HG03097 (cell line): ENCODE measurements at regions not wholly inside any gene's neighbourhood (a gene's known extent, or its start where the extent isn't known, plus 50 kb on each side); places are given as distances from the start of the nearest gene placed in this dataset.

ENCODE experiments used
- ATAC-seq: cut with Tn5 transposase; IDR thresholded peaks from one replicate; pipeline ENCODE4 v1.9.1; 2021; ENCODE audit not compliant: unreplicated experiment, low FRiP score

GRCh38 chr6:53418288-53418687 lies 69.5 kb upstream of the ELOVL5 start:
- no peak for ATAC-seq

DNA sequence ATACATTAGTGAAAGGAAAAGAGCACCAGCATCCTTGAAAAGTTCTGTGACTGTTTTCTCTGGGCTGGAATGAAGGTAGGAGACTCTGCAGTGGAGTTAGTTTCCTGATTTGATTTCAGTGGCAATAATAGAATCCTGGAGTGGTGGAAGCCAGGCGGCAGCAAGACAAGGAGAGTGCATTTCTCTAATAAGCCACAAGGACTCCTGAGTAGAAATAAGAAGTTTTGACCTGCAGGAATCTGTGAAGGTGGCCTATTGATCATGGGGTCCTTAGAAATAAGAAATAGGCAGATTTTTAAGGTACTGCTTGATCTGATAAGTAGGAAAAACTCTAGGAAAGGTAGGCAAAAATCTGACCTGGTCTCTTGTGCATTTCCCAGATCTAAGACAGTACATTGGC lies 68.4 kb upstream of the ELOVL5 start:
- ATAC-seq: no peak

DNA sequence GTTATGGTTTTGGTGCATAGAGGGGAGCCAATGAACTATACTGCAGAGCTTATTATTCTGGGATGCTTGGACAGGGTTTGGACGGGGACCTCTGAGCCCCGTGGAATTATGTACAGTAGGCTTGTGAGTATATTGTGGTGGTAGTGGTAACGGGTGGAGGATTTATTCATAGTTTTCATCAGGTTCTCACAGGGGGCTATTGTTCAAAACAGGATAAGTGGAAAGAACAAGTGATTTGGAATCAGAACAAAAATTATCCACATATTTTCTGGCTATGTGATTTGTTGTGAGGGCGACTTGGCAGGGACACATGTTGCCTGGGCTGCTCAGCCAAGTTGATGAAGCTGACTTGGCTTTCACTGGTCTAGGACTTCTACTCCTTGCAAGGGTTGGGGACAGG lies 64.6 kb upstream of the ELOVL5 start:
- no peak for ATAC-seq

DNA sequence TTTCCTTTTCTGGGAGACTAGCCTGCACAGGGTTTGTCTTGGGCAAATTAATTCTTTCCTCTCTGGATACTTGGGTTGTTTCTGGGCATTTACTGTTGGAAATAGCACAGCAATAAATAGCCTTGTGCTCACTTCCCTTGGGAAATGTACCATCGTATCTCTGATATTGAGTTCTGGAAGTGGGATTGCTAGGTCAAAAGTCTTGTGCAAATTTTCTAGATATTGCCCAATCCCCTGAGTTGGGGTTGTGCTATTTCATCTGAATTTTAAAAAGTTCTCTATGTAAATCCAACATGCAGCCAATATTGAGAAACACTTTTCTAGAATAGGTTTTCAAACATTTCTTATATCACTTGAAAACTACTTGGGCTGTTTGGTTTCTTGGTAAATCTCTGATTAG lies 64.0 kb upstream of the ELOVL5 start:
- ATAC-seq: no peak

DNA sequence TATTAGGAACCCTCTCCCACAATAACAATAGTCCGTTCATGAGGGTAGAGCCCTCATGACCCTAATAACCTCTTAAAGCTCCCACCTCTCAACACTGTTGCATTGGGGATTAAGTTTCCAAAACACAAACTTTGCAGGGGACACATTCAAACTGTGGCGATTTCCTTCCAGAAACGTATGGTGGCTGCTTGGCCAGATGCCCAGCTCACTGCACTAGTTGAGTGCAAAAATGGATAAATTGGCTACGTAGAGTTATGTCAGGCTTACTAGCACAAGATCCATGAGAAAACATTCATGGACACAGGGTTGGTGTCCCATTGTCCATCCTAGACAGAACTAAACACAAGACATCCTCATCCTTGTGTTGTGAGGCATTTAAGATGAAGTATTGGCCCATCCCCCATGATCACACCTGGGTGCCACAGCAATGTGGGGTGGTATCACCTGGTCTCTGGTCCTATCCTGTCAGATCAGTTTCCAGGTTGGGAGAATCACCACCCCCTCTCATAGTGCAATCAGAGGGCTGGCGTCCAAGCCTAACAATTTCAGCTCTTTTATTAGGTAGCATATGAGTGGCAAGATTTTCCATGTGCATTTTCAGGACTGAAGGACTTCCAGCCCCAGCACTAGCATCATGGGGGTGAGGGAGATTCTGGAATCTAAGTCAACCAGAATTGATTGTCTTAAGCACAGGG lies 63.4 kb upstream of the ELOVL5 start:
- ATAC-seq: no peak

DNA sequence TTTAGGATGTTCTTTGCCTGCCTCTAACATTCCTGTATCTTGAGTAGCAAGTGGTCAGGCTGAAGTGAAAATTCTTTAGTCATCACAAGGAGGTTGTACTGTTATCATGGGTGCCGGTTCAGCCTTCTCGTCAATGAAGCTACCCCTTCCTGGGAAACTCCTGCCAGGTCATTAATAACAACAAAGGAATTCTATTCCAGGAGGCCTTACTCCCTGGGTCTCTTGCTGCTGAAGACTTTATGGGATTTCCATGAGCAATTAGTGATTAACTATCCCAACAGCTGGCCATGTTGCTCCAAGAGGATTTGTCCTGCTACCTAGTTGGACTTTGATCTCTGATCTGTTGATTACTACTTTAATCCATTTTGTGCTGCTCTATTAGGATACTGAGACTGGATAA lies 62.7 kb upstream of the ELOVL5 start:
- no peak for ATAC-seq

- peak; percentile 84 for ATAC-seq
Measured at GRCh38 chr6:53410508-53411258, 61.9 kb upstream of the ELOVL5 start.

- ATAC-seq: no peak
Measured at GRCh38 chr6:53408826-53409225, 60.1 kb upstream of the ELOVL5 start.

- no peak for ATAC-seq
Measured at GRCh38 chr6:53399027-53399344, 50.2 kb upstream of the ELOVL5 start.

- no peak for ATAC-seq
Measured at GRCh38 chr6:53398247-53399026, 49.7 kb upstream of the ELOVL5 start.
